22Rv1 (cell line): ENCODE measurements at regions not wholly inside any gene's neighbourhood (a gene's known extent, or its start where the extent isn't known, plus 50 kb on each side); places are given as distances from the start of the nearest gene placed in this dataset.

Experiments
- ZFX ChIP-seq: fragments of 450-650 bp; IDR thresholded peaks from 2 replicates; pipeline ENCODE4 v1.6.1; 2017; ENCODE audit warnings: antibody characterized with exemption, borderline replicate concordance
- TF ChIP-seq, protein P1 (sequence below): fragments of 450-650 bp; IDR thresholded peaks from 2 replicates; pipeline ENCODE4 v1.5.1; 2017; ENCODE audit warnings: mild to moderate bottlenecking

DNA sequence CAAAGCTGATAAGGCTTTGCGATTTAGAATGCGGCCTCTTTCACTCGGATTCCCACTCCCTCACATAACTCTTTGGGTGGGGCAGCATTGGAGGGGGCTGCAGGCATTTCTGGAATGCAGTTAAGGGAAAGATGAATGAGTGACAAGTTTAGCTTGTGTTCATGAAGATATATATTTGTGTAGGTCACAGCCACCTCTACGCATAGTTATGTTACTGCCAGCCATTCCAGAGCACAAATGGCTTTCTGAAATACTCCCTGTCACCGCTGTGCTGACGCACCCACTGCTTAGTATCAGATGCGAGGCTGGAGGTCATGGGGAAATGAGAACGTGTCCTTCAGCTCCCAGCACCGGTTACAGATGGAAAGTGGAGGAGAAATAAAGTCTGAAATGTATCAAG is 54.1 kb upstream of the ATP1A1 start:
- TF ChIP-seq, protein P1, sequence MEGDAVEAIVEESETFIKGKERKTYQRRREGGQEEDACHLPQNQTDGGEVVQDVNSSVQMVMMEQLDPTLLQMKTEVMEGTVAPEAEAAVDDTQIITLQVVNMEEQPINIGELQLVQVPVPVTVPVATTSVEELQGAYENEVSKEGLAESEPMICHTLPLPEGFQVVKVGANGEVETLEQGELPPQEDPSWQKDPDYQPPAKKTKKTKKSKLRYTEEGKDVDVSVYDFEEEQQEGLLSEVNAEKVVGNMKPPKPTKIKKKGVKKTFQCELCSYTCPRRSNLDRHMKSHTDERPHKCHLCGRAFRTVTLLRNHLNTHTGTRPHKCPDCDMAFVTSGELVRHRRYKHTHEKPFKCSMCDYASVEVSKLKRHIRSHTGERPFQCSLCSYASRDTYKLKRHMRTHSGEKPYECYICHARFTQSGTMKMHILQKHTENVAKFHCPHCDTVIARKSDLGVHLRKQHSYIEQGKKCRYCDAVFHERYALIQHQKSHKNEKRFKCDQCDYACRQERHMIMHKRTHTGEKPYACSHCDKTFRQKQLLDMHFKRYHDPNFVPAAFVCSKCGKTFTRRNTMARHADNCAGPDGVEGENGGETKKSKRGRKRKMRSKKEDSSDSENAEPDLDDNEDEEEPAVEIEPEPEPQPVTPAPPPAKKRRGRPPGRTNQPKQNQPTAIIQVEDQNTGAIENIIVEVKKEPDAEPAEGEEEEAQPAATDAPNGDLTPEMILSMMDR: no peak
- no peak for TF ChIP-seq ZFX
